NCI-H1930 (cell line): ENCODE measurements at regions not wholly inside any gene's neighbourhood (a gene's known extent, or its start where the extent isn't known, plus 50 kb on each side); places are given as distances from the start of the nearest gene placed in this dataset.

Experiments
- DNase-seq, 2 experiments: peaks; one replicate each; lab custom pipeline; 2025; lab: John Stamatoyannopoulos, UW

GRCh38 chrX:38887222-38887621, 86.0 kb downstream of the MID1IP1 start:
- DNase-seq, result no peak

GRCh38 chrX:38890326-38890725, 89.1 kb downstream of the MID1IP1 start:
- no peak for DNase-seq

GRCh38 chrX:38890963-38891362, 89.7 kb downstream of the MID1IP1 start:
- no peak for DNase-seq

- DNase-seq, result no peak
Observed at GRCh38 chrX:38891641-38892413, 90.6 kb downstream of the MID1IP1 start.

GRCh38 chrX:38893441-38893840, 92.2 kb downstream of the MID1IP1 start:
- no peak for DNase-seq

GRCh38 chrX:38895775-38896174, 94.5 kb downstream of the MID1IP1 start:
- no peak for DNase-seq

- no peak for DNase-seq
Observed at GRCh38 chrX:38896724-38897298, 95.6 kb downstream of the MID1IP1 start.

GRCh38 chrX:38898261-38898660, 97.0 kb downstream of the MID1IP1 start:
- no peak for DNase-seq

GRCh38 chrX:38899650-38900049, 98.4 kb downstream of the MID1IP1 start:
- DNase-seq, result no peak

GRCh38 chrX:38900719-38901118, 99.5 kb downstream of the MID1IP1 start:
- DNase-seq, result no peak

- no peak for DNase-seq
Observed at GRCh38 chrX:38902972-38903492, 101.8 kb downstream of the MID1IP1 start.

GRCh38 chrX:38916801-38917200, 115.5 kb downstream of the MID1IP1 start:
- DNase-seq, result no peak

- DNase-seq, result no peak
Observed at GRCh38 chrX:38917954-38918353, 116.7 kb downstream of the MID1IP1 start.

GRCh38 chrX:38919202-38919601, 117.9 kb downstream of the MID1IP1 start:
- DNase-seq, result no peak

GRCh38 chrX:38919853-38920528, 118.7 kb downstream of the MID1IP1 start:
- no peak for DNase-seq

GRCh38 chrX:38923451-38923969, 122.3 kb downstream of the MID1IP1 start:
- no peak for DNase-seq

- DNase-seq, result no peak
Observed at GRCh38 chrX:38927592-38927991, 126.3 kb downstream of the MID1IP1 start.

- no peak for DNase-seq
Observed at GRCh38 chrX:38929966-38930421, 128.7 kb downstream of the MID1IP1 start.

GRCh38 chrX:38930474-38930873, 129.2 kb downstream of the MID1IP1 start:
- DNase-seq, result no peak

GRCh38 chrX:38935561-38935960, 134.3 kb downstream of the MID1IP1 start:
- no peak for DNase-seq

- no peak for DNase-seq
Observed at GRCh38 chrX:38937400-38937799, 136.1 kb downstream of the MID1IP1 start.

GRCh38 chrX:38937926-38938325, 136.7 kb downstream of the MID1IP1 start:
- no peak for DNase-seq

GRCh38 chrX:38939067-38939466, 137.8 kb downstream of the MID1IP1 start:
- no peak for DNase-seq
